ENCODE measurements at regions not wholly inside any gene's neighbourhood (a gene's known extent, or its start where the extent isn't known, plus 50 kb on each side); places are given as distances from the start of the nearest gene placed in this dataset.

- DNase-seq = no peak
- no peaks in the 10 kb centered on the region for H3K9me2 ChIP-seq (replicated peaks; ENCODE audit: low read length)
- no peak for ATAC-seq
- TF ChIP-seq CTCF (conservative IDR thresholded peaks at IDR 0.05; ENCODE audit: low read depth, low read length) (no peak), EZH2phosphoT487 (IDR thresholded peaks at IDR 0.05; ENCODE audit: borderline replicate concordance, low read length) (no peak), EZH2 (IDR thresholded peaks at IDR 0.05; ENCODE audit: low read length, unreplicated experiment) (no peak)
- no peaks in the 10 kb centered on the region for H3K4me1 ChIP-seq (ENCODE audit: insufficient read depth, low read length)
- BruUV-seq (replicated peaks) = no TSS peak
- no peaks in the 10 kb centered on the region for H3K79me2 ChIP-seq (ENCODE audit: low read length)
- POLR2A ChIA-PET (ENCODE audit: unreplicated experiment) = no interaction called here
- H3K9me3 ChIP-seq (ENCODE audit: low read length) = no peaks in the 10 kb centered on the region
- no peak overlapping the region for H3K4me3 ChIP-seq (ENCODE audit: low read length)
- CTCF ChIA-PET = interaction anchor here (0.7 kb wide), 1 partner anchor 721 kb away, joined by 3 read pairs; no protein-coding TSS in a partner anchor
- H3F3A ChIP-seq (ENCODE audit: low read length, unreplicated experiment) = no peaks in the 10 kb centered on the region
- no peak overlapping the region for H3K4me2 ChIP-seq (ENCODE audit: low read length)
- no peak overlapping the region for H3K27ac ChIP-seq (ENCODE audit: low read length)
- no peaks in the 10 kb centered on the region for H3K36me3 ChIP-seq (ENCODE audit: low read depth, low read length)
- intact Hi-C loops (cut with micrococcal nuclease) = no loop called here
- no peak overlapping the region for H2AFZ ChIP-seq (ENCODE audit: low read length)
- H3K9ac ChIP-seq (ENCODE audit: low read length) = no peak overlapping the region
- H3K27me3 ChIP-seq (ENCODE audit: low read length) = no peaks in the 10 kb centered on the region
- no peaks in the 10 kb centered on the region for H4K20me1 ChIP-seq (ENCODE audit: low read length)
Observed at GRCh38 chr10:78768876-78769275, 299.9 kb upstream of the ZMIZ1 start.

GRCh38 chr10:78769526-78769925, 299.2 kb upstream of the ZMIZ1 start:
- DNase-seq (no peak), ATAC-seq (no peak)
- Histone ChIP-seq H2AFZ (ENCODE audit: low read length) (no peak overlapping the region), H3K4me1 (ENCODE audit: insufficient read depth, low read length) (no peaks in the 10 kb centered on the region), H3K27me3 (ENCODE audit: low read length) (no peaks in the 10 kb centered on the region), H3K9ac (ENCODE audit: low read length) (no peak overlapping the region), H3F3A (ENCODE audit: low read length, unreplicated experiment) (no peaks in the 10 kb centered on the region), H4K20me1 (ENCODE audit: low read length) (no peaks in the 10 kb centered on the region), H3K4me3 (ENCODE audit: low read length) (no peak overlapping the region), H3K36me3 (ENCODE audit: low read depth, low read length) (no peaks in the 10 kb centered on the region), H3K27ac (ENCODE audit: low read length) (no peak overlapping the region), H3K9me3 (ENCODE audit: low read length) (no peaks in the 10 kb centered on the region), H3K79me2 (ENCODE audit: low read length) (no peaks in the 10 kb centered on the region), H3K4me2 (ENCODE audit: low read length) (no peak overlapping the region), H3K9me2 (replicated peaks; ENCODE audit: low read length) (no peaks in the 10 kb centered on the region)
- TF ChIP-seq EZH2phosphoT487 (IDR thresholded peaks at IDR 0.05; ENCODE audit: borderline replicate concordance, low read length) (no peak), CTCF (conservative IDR thresholded peaks at IDR 0.05; ENCODE audit: low read depth, low read length) (no peak), EZH2 (IDR thresholded peaks at IDR 0.05; ENCODE audit: low read length, unreplicated experiment) (no peak)
- CTCF ChIA-PET = no interaction called here
- POLR2A ChIA-PET (ENCODE audit: unreplicated experiment) = no interaction called here
- no TSS peak for BruUV-seq (replicated peaks)
- intact Hi-C loops (cut with micrococcal nuclease) = no loop called here

- Histone ChIP-seq H3K9me2 (replicated peaks; ENCODE audit: low read length) (no peaks in the 10 kb centered on the region), H4K20me1 (ENCODE audit: low read length) (no peaks in the 10 kb centered on the region), H3K27me3 (ENCODE audit: low read length) (no peaks in the 10 kb centered on the region), H3F3A (ENCODE audit: low read length, unreplicated experiment) (no peaks in the 10 kb centered on the region), H3K4me3 (ENCODE audit: low read length) (no peak overlapping the region), H3K36me3 (ENCODE audit: low read depth, low read length) (no peaks in the 10 kb centered on the region), H3K4me1 (ENCODE audit: insufficient read depth, low read length) (no peaks in the 10 kb centered on the region), H2AFZ (ENCODE audit: low read length) (no peak overlapping the region), H3K27ac (ENCODE audit: low read length) (no peak overlapping the region), H3K79me2 (ENCODE audit: low read length) (no peaks in the 10 kb centered on the region), H3K9ac (ENCODE audit: low read length) (no peak overlapping the region), H3K9me3 (ENCODE audit: low read length) (no peaks in the 10 kb centered on the region), H3K4me2 (ENCODE audit: low read length) (no peak overlapping the region)
- TF ChIP-seq CTCF (conservative IDR thresholded peaks at IDR 0.05; ENCODE audit: low read depth, low read length) (no peak), EZH2phosphoT487 (IDR thresholded peaks at IDR 0.05; ENCODE audit: borderline replicate concordance, low read length) (no peak), EZH2 (IDR thresholded peaks at IDR 0.05; ENCODE audit: low read length, unreplicated experiment) (no peak)
- ATAC-seq = no peak
- no peak for DNase-seq
- BruUV-seq (replicated peaks) = no TSS peak
- ChIA-PET CTCF (no interaction called here), POLR2A (ENCODE audit: unreplicated experiment) (no interaction called here)
- intact Hi-C loops (cut with micrococcal nuclease) = no loop called here
Observed at GRCh38 chr10:78770167-78771090, 298.3 kb upstream of the ZMIZ1 start.

Data from PC-3 (cell line).